Liver (tissue), 3 donors: ENCODE measurements at regions not wholly inside any gene's neighbourhood (a gene's known extent, or its start where the extent isn't known, plus 50 kb on each side); places are given as distances from the start of the nearest gene placed in this dataset.

Experiments used
- EGR1 ChIP-seq, 2 donors: IDR thresholded peaks; 2 replicates each; pipeline ENCODE4 v1.6.1; 2016 to 2018; ENCODE audit warnings: antibody characterized with exemption in 2 of 2, low read depth in 2 of 2
- FOXA1 ChIP-seq: IDR thresholded peaks from 2 replicates; pipeline ENCODE4 v1.6.1; 2016; ENCODE audit warnings: antibody characterized with exemption
- GABPA ChIP-seq, 2 donors: IDR thresholded peaks in 1 of 2; conservative IDR thresholded peaks in 1 of 2; 2 replicates each; pipeline ENCODE4 v1.6.1; 2016; ENCODE audit warnings: antibody characterized with exemption in 2 of 2, mild to moderate bottlenecking in 1 of 2, moderate library complexity in 1 of 2
- HNF4G ChIP-seq: IDR thresholded peaks from 2 replicates; pipeline ENCODE4 v1.6.1; 2016; ENCODE audit warnings: antibody characterized with exemption
- JUND ChIP-seq, 2 donors: IDR thresholded peaks; 2 replicates each; pipeline ENCODE4 v1.6.1; 2016; ENCODE audit warnings: antibody characterized with exemption in 2 of 2
- RAD21 ChIP-seq, 2 donors: IDR thresholded peaks; 2 replicates each; pipeline ENCODE4 v1.6.1; 2016; ENCODE audit warnings: antibody characterized with exemption in 2 of 2, mild to moderate bottlenecking in 2 of 2
- RXRA ChIP-seq, 2 donors: IDR thresholded peaks; 2 replicates each; pipeline ENCODE4 v1.6.1; 2017 to 2018; ENCODE audit warnings: antibody characterized with exemption in 2 of 2, mild to moderate bottlenecking in 1 of 2
- SP1 ChIP-seq: IDR thresholded peaks from 2 replicates; pipeline ENCODE4 v1.6.1; 2018; ENCODE audit warnings: antibody characterized with exemption, mild to moderate bottlenecking
- TAF1 ChIP-seq: conservative IDR thresholded peaks from 2 replicates; pipeline ENCODE4 v1.6.1; 2016; ENCODE audit warnings: antibody characterized with exemption, mild to moderate bottlenecking
- YY1 ChIP-seq: IDR thresholded peaks from 2 replicates; pipeline ENCODE4 v1.6.1; 2016; ENCODE audit warnings: antibody characterized with exemption, mild to moderate bottlenecking
- TF ChIP-seq, protein P1 (sequence below): fragments of 150-350 bp; IDR thresholded peaks from 2 replicates; pipeline ENCODE4 v1.5.1; 2017; ENCODE audit warnings: improper control_type of control experiment, low read depth, low read length; ENCODE audit not compliant: missing input control
- TF ChIP-seq, protein P2 (sequence below): IDR thresholded peaks from 2 replicates; pipeline ENCODE4 v1.6.1; 2016; ENCODE audit warnings: antibody characterized with exemption, mild to moderate bottlenecking
- TF ChIP-seq, protein P3 (sequence below): IDR thresholded peaks from 2 replicates; pipeline ENCODE4 v1.6.1; 2016; ENCODE audit warnings: antibody characterized with exemption
- donor health status: healthy.
- donor health status: healthy.

DNA sequence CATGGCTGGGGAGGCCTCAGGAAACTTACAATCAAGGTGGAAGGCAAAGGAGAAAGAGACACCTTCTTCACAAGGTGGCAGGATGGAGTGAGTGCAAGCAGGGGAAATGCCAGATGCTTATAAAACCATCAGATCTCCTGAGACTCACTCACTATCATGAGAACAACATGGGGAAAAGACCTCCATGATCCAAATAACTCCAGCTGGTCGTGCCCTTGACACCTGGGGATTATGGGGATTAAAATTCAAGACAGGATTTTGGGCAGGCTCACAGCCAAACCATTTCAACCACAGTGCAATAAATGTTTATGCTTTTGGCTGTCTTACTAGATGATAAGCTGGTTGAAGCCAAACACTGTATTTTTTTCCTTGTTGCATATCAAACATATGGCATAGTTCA is 1112.4 kb downstream of the STIM2 start:
- TF ChIP-seq RXRA (IDR thresholded peaks at IDR 0.05) (no peak), JUND (IDR thresholded peaks at IDR 0.05) (no peak), YY1 (no peak), HNF4G (no peak), RAD21 (IDR thresholded peaks at IDR 0.05) (no peak), SP1 (no peak), EGR1 (IDR thresholded peaks at IDR 0.05; ENCODE audit: low read depth in 2 of 2) (no peak), FOXA1 (no peak), TAF1 (no peak), GABPA (IDR thresholded peaks at IDR 0.05 in 1 of 2, conservative IDR thresholded peaks at IDR 0.05 in 1 of 2) (no peak)
- TF ChIP-seq, protein P1, sequence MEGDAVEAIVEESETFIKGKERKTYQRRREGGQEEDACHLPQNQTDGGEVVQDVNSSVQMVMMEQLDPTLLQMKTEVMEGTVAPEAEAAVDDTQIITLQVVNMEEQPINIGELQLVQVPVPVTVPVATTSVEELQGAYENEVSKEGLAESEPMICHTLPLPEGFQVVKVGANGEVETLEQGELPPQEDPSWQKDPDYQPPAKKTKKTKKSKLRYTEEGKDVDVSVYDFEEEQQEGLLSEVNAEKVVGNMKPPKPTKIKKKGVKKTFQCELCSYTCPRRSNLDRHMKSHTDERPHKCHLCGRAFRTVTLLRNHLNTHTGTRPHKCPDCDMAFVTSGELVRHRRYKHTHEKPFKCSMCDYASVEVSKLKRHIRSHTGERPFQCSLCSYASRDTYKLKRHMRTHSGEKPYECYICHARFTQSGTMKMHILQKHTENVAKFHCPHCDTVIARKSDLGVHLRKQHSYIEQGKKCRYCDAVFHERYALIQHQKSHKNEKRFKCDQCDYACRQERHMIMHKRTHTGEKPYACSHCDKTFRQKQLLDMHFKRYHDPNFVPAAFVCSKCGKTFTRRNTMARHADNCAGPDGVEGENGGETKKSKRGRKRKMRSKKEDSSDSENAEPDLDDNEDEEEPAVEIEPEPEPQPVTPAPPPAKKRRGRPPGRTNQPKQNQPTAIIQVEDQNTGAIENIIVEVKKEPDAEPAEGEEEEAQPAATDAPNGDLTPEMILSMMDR, result no peak
- TF ChIP-seq, protein P2, sequence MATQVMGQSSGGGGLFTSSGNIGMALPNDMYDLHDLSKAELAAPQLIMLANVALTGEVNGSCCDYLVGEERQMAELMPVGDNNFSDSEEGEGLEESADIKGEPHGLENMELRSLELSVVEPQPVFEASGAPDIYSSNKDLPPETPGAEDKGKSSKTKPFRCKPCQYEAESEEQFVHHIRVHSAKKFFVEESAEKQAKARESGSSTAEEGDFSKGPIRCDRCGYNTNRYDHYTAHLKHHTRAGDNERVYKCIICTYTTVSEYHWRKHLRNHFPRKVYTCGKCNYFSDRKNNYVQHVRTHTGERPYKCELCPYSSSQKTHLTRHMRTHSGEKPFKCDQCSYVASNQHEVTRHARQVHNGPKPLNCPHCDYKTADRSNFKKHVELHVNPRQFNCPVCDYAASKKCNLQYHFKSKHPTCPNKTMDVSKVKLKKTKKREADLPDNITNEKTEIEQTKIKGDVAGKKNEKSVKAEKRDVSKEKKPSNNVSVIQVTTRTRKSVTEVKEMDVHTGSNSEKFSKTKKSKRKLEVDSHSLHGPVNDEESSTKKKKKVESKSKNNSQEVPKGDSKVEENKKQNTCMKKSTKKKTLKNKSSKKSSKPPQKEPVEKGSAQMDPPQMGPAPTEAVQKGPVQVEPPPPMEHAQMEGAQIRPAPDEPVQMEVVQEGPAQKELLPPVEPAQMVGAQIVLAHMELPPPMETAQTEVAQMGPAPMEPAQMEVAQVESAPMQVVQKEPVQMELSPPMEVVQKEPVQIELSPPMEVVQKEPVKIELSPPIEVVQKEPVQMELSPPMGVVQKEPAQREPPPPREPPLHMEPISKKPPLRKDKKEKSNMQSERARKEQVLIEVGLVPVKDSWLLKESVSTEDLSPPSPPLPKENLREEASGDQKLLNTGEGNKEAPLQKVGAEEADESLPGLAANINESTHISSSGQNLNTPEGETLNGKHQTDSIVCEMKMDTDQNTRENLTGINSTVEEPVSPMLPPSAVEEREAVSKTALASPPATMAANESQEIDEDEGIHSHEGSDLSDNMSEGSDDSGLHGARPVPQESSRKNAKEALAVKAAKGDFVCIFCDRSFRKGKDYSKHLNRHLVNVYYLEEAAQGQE, result no peak
- TF ChIP-seq, protein P3, sequence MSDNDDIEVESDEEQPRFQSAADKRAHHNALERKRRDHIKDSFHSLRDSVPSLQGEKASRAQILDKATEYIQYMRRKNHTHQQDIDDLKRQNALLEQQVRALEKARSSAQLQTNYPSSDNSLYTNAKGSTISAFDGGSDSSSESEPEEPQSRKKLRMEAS, result no peak
